ENCODE measurements at regions not wholly inside any gene's neighbourhood (a gene's known extent, or its start where the extent isn't known, plus 50 kb on each side); places are given as distances from the start of the nearest gene placed in this dataset.

GRCh38 chrX:20663336-20663735 is 396.6 kb upstream of the RPS6KA3 start:
- TF ChIP-seq CTCF (conservative IDR thresholded peaks at IDR 0.05; ENCODE audit: low read length) (no peak), EZH2phosphoT487 (IDR thresholded peaks at IDR 0.05; ENCODE audit: borderline replicate concordance) (no peak)
